GM19328 (cell line): ENCODE measurements at regions not wholly inside any gene's neighbourhood (a gene's known extent, or its start where the extent isn't known, plus 50 kb on each side); places are given as distances from the start of the nearest gene placed in this dataset.

Experiments used
- ATAC-seq: cut with Tn5 transposase; IDR thresholded peaks from one replicate; pipeline ENCODE4 v1.9.1; 2021; ENCODE audit warnings: mild to moderate bottlenecking, moderate library complexity; ENCODE audit not compliant: unreplicated experiment

GRCh38 chr9:109937861-109938453 lies 158.0 kb downstream of the PALM2AKAP2 start:
- ATAC-seq: no peak

- no peak for ATAC-seq
These were observed 159.8 kb downstream of the PALM2AKAP2 start for GRCh38 chr9:109939698-109940342.

- ATAC-seq: no peak
These were observed 160.6 kb downstream of the PALM2AKAP2 start for GRCh38 chr9:109940561-109940960.

GRCh38 chr9:109941771-109942170 lies 161.8 kb downstream of the PALM2AKAP2 start:
- no peak for ATAC-seq

GRCh38 chr9:109945573-109945972 lies 165.6 kb downstream of the PALM2AKAP2 start:
- no peak for ATAC-seq

GRCh38 chr9:109948453-109948852 lies 168.5 kb downstream of the PALM2AKAP2 start:
- no peak for ATAC-seq

GRCh38 chr9:109950710-109951443 lies 170.9 kb downstream of the PALM2AKAP2 start:
- ATAC-seq: no peak

- ATAC-seq: no peak
These were observed 173.3 kb downstream of the PALM2AKAP2 start for GRCh38 chr9:109953300-109953699.

GRCh38 chr9:109953813-109954497 lies 174.0 kb downstream of the PALM2AKAP2 start:
- no peak for ATAC-seq

- ATAC-seq: no peak
These were observed 176.9 kb downstream of the PALM2AKAP2 start for GRCh38 chr9:109956717-109957440.

- no peak for ATAC-seq
These were observed 179.7 kb downstream of the PALM2AKAP2 start for GRCh38 chr9:109959679-109960078.

GRCh38 chr9:109961626-109962025 lies 181.6 kb downstream of the PALM2AKAP2 start:
- no peak for ATAC-seq

GRCh38 chr9:109962215-109962614 lies 182.2 kb downstream of the PALM2AKAP2 start:
- ATAC-seq: no peak

GRCh38 chr9:109963079-109963478 lies 183.1 kb downstream of the PALM2AKAP2 start:
- ATAC-seq: no peak

GRCh38 chr9:109966643-109967368 lies 186.8 kb downstream of the PALM2AKAP2 start:
- peak; percentile 31 for ATAC-seq

- ATAC-seq: peak; percentile 30
These were observed 187.9 kb downstream of the PALM2AKAP2 start for GRCh38 chr9:109967651-109968642.

- no peak for ATAC-seq
These were observed 189.0 kb downstream of the PALM2AKAP2 start for GRCh38 chr9:109969011-109969410.

GRCh38 chr9:109969573-109970237 lies 189.7 kb downstream of the PALM2AKAP2 start:
- ATAC-seq: no peak
